Endometrium (tissue), 2 donors: ENCODE measurements at regions not wholly inside any gene's neighbourhood (a gene's known extent, or its start where the extent isn't known, plus 50 kb on each side); places are given as distances from the start of the nearest gene placed in this dataset.
A peak's percentile ranks its signal among the peaks of the same experiment; 100 is the strongest.

ENCODE experiments used
- FAIRE-seq: peaks from 2 replicates; lab custom pipeline; 2012; peaks lifted over from hg19 to GRCh38; lab: Jason Lieb, UNC
- donor health status: control.
- donor health status: control.

DNA sequence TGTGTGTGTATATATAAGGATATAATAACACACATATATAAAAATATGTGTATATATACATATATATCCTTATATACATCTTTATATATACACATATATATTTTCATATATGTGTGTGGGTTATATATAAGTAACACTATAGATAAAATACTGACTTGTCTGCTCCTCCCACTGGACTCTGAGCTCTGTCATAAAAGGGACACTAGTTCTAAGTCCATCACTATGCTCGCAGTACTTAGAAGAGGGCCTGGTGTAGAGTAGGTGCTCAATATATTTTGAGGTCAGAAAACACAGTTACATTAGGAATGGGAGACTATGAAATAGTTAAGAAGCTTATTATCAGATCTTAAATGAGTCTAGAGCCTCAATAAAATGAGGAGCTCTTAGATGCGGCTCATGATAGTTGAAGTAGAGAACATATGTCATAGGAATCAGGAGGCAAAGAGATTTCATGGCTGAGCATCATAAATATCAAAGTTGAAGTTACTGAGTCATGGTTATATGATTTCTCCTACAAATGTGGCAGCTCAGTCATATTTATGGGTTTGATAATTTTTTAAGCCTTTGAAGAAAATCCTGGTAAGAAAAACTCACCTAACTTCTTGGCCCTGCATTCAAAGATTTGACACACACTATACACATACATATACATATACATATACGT is 371.2 kb upstream of the THBS1 start:
- FAIRE-seq = no peak

DNA sequence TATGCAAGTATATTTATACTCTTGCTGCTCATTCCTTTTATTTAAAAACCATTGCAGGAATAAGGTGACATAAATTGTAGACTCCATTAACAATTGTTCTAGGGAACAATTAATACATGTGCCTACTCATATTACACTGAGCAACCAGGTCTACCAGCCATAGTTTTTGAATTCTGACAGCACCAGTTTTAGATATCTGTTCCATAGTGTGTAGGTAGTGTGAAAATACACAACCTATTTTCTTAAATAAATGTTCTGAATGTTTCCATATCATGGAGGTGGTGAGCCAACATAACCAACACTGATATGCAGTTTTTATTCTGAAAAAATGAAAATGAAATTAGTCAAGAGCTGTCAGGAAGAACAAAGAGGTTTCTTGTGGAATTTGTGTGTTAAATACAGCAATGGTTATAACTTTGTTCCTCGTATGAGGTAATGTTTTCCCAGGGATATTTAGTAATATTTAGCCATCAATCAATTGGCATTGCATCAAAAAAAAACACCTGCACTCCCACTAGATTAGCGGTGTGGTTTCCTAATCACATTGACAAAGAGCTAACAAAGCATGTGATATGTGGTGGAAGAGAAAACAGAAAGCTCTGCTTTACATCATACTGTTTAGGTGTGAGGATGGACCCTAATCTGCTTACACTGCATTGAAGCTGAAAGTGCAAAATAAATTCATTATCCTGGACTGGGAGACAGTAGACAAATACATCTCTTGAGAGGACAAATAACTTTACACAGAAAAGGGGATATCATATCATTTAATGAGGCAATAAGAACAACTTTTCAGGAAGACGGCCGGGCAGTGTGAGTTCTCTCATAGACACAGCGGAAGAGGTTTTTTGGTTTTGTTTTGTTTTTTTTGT is 369.5 kb upstream of the THBS1 start:
- no peak for FAIRE-seq

DNA sequence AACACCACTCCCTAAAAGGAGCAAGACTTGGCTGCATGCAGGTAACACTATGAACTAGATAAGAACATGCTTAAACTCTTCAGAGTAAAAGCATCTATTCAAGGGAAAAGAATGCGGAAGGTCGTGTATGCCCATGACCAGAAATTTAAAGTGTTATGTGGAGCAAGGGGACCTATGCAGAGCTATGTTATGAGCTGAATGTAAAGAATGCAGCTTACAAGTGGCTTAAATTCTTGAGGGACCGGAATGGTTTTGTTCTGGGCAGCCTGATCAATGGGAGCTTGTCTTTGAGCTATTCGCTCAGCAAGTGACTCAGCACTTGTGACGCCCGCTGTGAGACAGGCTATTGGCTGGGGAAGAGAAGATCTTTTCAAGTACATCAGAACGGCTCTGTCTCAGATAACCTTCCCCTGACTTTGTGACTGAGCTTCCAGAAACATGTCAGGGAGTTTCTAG is 367.5 kb upstream of the THBS1 start:
- no peak for FAIRE-seq

DNA sequence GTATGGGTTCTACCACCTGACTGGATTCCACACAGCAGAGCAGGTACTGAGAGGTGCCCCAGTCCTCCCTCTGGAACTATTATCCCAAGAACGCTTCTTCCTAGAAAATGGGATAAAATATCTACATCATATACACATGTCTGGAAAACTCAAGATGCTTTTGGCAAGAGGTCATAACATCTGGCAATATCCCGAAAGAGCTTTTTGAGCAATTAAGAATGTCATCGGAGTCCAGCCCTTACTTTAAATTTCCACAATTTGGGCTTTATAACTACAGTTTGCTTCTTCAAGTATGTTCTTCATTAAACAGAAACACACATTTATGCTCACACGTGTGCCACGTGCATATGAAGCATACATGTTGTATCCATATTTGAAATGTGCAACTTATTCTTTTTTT is 365.9 kb upstream of the THBS1 start:
- no peak for FAIRE-seq

DNA sequence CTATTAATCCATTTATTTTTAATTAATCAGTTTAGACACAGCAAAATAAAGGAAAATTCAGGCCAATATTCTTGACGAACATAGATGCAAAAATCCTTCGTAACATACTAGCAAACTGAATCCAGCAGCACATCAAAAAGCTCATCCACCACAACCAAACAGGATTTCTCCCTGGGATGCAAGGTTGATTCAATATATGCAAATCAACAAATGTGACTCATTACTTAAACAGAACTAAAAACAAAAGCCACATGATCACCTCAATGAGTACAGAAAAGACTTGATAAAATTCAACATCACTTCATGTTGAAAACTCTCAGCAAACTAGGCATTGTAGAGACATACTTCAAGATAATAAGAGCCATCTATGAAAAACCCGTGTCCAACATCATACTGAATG is 364.1 kb upstream of the THBS1 start:
- no peak for FAIRE-seq

DNA sequence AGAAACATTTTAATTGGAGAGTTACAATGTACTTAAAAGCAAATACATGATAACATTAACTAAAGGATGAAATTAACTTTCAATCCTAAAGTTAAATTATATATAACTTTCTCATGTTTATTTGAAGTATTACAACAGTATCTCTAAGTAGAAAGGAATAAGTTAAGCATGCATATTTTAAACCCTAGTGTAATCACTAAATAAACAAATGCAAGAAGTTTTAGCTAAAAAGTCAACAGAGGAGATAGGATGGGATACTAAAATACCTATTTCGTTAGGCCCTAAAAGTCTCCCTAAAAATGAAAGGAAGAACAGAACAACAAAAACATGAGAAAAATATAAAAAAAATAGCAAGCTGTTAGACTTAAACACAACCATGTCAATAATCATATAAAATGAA is 361.3 kb upstream of the THBS1 start:
- FAIRE-seq = peak; percentile 79

DNA sequence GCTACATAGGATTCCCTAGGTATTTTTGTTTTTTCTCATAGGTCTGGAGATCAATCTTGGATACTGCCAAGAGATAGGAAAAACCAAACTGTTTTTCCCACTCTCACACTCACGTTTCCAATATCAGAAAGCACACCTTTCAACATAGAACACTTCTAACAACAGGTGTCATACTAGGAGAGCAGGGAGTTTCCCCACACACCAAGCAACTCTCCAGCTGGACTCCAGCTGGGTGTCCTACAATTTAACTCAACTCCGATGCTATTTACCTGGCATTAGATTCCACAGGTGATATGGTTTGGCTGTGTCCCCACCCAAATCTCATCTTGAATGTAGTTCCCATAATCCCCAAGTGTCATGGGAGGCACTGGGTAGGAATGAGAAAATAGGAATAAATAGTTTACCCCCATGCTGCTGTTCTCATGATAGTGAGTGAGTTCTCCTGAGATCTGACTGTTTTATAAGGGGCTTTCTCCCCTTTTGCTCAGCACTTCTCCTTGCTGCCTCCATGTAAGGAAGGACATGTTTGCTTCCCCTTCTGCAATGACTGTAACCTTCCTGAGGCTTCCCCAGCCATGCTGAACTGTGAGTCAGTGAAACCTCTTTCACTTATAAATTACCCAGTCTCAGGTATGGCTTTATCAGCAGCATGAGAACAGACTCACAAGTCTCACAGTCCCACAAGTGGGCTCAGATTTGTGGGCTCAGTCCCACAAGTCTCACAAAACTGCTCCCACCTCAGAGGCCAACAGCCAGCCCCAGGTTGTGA is 354.5 kb upstream of the THBS1 start:
- FAIRE-seq = no peak

DNA sequence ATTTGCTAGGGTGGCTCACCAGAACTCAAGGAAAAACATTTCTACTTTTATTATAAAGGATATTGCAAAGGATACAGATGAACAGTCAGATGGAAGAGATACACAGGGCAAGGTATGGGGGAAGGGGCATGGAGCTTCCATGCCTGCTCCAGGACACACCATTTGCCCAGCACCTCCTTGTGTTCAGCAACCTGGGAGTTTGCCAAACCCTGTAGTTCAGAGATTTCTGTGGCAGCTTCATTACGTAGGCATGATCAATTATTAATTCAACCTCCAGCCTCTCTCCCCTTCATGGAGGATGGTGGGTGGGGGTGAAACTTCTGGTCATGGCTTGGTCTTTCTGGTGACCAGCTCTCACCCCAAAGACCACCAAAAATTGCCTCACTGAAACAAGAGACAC is 353.9 kb upstream of the THBS1 start:
- no peak for FAIRE-seq

DNA sequence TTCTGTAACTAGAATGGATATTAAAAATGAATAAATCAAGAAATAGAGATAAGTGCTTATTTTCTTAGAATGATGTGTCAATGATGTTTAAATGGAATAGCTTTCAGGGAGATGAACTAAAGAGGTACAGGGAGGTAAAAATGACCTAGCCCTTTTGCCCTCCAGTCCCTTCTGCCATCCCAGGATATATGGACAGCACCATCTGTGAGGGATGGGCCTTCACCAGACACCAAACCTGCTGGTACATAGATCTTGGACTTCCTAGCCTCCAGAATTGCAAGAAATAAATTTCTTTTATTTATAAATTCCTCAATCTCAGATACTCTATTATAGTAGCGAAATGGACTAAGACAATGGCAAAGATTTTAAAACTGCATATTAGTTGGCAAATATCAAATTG is 352.0 kb upstream of the THBS1 start:
- FAIRE-seq = no peak

DNA sequence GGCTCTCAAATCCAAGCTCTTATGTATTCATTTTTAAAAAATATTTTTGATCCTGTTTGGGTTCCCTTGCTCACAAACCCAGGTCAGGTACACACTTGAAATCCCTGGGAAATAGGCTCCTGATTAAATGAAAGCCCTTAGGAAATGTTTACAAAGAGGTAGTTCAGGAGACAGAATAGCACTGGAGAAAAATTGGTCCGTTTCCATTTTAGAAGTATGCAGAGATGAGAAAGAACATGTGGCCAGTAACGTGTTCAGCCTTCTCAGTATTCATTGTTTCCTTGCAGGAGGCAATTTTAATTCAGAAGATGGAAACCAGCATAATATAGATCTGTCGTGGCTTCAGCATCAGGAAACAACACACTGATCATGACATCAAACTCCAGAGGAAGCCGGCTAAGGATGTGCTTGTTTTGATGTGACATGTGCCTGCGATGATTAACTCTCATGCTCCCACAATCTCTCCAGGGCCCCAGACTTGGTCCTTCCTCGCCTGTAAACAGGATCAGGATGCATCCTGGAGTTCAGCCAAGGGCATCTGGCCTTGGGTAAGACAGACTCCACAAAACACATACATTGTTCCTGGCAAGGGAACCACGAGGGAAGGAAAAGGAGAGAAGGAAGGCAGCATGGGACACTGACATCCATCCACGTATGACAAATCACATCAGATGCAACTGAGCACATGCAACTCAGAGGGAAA is 350.5 kb upstream of the THBS1 start:
- no peak for FAIRE-seq

DNA sequence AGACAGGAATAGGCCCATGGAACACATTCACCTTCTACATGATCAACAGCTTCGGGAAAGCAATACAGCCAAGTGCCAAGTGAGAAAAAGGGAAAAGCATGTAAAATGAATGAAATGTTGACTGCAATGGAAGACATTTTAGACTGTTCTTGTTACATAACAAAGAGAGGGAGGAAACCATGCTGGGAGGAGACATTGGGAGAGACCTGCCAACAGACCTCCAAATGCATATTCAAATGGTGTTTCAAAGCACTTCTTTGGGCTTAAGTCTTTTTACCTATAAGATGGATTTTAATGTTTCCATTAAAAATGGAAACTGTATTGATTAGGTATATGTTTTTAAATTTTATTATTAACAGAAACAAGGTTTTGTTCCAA is 350.0 kb upstream of the THBS1 start:
- no peak for FAIRE-seq

DNA sequence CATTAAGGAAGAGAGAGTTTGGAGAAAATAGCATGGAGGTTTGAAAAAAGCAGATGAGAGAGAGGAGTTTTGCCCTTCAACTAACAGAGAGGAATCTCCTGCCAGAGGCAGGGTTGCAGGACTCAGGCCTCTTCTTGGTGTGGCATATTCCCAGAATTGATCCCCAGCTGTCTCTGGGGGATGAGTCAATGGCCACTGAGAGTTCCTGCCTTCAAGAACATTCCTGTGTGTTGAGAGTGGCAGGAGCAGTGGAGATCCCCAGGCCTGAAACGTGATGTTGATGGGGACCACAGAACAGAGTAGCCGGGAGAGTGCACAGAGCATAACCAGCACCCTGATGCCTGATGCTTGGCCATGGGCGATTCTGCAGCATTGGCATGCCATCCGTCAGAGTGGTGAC is 348.4 kb upstream of the THBS1 start:
- FAIRE-seq = no peak

DNA sequence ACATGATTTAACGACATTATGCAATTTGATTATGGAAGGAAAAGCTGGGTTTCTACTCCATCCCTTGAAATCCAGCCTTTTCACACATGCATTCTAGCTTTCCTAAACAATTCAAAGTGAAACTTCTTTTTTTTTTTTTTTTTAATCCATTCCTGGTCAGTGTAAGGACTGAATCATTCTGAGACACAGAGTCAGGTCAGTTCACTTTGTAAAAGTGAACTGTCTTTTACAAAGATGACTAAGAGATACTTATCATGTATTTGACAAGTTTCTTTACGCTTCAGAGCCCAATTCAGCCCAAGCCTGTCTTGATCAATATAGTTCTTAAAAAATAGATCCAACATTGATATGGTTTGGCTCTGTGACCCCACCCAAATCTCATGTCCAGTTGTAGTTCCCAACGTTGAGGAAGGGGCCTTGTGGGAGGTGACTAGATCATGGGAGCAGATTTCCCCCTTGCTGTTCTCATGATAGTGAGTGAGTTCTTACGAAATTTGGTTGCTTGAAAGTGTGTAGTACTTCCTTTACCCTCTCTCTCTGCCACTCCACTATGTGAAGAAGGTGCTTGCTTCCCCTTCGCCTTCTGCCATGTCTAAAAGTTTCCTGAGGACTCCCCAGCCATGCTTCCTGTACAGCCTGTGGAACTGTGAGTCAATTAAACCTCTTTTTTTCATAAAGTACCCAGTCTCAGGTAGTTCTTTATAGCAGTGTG is 345.6 kb upstream of the THBS1 start:
- FAIRE-seq = no peak

DNA sequence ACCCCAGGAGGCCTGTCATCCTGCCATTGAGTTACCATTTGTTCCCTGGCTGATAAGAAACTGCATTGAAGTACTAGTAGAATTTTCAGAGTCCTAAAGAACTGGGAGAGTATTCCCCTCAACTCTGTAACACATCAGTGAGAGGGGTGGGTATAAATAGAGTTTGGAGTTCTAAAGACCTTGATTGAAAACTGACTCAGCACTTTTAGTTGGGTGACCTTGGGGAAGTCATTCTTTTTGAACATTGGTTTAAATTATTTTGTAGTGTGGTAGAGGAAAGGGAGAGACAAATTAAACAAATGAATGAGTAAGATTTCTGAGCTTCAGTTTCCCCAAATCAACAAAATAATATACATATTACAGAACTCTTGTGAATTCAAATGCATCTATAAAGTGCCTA is 344.5 kb upstream of the THBS1 start:
- no peak for FAIRE-seq

DNA sequence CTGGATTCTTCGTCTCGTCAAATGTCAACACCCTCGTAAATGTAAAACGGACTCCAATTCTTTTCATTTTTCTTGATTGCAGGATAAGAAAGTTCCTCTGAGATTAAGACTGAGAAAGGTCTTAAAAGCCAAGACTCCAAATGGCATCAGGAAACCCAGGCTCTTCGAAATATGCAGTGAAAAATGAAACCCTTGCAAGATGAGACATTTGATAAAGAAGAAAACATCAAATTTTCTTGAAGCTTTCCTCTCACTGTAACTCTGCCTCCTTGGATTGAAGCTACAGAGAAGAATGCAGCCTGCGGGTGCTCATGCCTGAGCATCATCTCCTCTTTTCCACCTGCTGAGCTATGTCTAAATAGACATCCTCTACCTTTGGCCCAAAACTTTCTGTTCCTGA is 342.4 kb upstream of the THBS1 start:
- FAIRE-seq = no peak

DNA sequence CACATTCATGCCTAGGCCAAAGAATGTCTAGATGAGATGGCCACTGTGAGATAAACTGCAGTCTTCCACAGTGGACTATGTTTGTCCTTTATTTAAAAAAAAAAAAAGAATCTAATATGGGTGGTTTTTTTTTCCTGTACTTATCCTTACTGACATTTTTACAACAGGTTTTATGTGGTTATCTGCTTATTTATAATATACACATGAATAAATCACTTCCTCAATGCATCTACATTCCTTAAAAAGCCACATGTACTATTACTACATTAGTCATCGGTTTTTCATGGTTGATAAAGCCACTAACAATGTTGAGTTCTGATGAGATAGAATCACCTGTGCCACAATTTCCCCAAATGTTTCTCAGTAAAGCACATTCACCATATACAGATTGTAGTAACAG is 341.3 kb upstream of the THBS1 start:
- no peak for FAIRE-seq

DNA sequence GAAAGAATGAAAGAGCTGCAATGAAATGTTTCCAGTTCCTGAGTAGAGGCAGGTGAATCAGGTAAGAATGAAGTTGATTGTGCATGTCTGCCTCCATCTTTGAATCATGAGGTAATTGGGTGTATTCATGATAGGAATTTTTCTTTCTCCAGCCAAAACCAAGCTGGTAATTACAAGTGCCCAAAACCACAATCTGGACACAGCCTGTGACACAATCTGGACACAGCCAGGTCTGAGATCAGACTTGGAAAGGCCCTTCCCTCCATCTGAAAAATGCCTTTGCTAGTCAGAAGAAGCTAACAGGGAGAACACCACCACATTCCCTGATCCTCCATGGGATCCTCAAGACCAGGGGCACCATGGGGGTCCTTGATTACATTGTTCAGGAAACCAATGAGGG is 338.5 kb upstream of the THBS1 start:
- no peak for FAIRE-seq

DNA sequence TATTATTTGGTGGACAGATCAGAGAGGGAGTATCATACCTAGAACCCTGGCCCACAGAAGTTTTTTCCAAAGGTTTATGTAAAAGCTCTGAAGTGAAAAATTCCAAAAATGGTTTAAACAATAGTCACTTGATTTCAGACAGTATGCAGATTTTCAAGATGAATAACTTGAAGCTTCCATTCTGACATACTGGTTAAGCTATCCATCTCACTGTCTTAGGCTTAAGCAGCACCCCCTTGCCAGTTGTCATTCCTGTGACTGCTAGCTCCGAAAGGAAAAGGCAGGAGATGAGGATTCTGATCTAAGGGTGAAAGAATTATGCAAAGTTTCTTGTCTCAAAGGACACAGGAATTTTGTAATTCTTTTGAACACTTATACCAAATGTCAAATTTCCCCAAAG is 337.5 kb upstream of the THBS1 start:
- FAIRE-seq = no peak

DNA sequence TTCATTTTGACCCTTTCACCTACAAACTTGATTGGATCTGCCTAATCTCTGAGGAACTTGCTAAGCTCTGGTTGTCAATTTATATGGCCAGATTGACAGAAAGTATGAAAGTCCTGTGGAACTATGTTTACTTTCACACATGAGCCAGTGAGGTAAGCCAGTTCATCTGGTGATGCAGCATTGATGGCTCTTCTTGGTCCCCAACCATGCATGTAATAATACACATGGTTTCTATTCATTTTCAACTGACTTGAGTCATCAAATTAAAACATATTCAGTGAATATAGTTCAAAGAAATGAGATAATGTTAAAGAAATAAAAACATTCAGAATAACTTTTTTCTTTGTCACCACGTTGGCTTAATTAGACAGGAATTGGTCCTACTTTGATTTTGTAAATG is 336.1 kb upstream of the THBS1 start:
- FAIRE-seq = no peak

DNA sequence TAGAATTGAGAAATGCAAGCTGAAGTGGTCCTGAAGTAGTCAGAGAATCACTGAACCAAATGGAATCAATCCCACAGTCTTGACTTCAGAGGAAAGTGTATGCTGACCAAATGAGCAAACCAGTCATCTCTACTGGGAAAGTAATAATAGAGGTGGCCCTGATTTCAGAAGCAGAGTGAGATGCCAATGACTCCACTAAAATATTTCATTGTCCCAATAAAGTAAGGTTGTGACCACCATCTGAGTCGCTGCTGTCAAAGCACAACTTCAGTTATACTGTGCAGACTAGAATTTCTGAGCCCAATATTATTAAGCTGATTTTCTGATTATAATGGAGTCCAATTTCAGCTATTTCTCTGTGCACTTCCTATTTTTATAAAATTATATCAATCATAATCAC is 334.4 kb upstream of the THBS1 start:
- no peak for FAIRE-seq

DNA sequence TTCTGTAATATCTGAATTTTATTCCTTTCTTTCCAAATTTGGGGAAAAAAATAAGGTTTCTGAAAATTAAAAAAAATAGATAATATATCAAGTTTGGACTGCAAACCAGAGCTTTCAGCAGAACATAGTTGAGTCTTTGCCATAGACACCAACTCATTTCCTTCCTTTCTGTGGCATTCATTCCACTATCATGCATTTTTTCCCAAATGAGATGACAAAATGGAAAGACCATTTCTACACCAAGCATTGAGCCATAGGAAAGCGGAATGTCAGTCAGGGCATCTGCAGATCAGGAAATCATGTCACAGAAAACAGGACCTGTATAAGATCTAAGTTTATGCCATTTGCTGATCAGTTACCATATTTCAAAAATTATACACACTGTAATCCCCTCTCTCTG is 333.3 kb upstream of the THBS1 start:
- FAIRE-seq = no peak

DNA sequence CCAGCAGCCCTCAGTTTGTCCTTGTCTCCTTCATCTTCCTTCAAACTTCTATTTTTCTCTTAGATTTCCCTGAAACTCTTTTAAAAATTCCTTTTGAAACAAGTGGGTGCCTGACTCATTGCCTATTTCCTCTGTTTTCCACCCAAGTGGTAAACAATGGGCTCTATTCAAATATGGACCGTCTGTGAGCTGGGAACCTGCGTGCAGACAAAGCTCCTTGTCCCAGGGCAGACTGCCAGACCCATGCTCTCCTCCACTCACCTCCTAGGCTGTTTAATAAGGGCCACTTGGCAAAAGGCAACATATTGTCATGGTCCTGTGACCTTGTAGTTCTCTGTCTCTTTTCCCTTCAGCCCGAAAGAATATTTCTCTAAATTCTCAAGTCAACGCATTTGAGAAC is 332.7 kb upstream of the THBS1 start:
- FAIRE-seq = no peak
